ENCODE measurements at regions not wholly inside any gene's neighbourhood (a gene's known extent, or its start where the extent isn't known, plus 50 kb on each side); places are given as distances from the start of the nearest gene placed in this dataset.

DNA sequence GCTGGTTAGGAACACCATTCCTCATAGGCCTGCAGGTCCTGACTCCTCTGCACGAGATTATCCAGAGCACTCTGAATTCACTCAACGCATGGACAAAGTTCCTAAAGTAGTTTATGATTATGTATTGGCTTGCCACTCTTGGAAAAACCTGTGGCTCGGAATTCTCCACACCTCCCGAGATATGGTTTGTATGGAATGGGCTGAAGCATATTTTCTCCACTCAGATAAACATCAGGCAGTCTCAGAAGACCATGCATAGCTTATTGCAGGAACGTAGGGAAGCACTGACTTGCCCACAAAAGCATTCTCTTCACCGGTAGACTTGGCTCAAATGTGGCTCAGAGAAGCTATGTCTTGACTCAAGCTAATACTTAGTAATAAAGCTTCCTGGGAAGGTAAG lies 338.6 kb upstream of the NFE2L3 start:
- H3K36me3 Mint-ChIP-seq (ENCODE audit: low read depth) = no peaks in the 10 kb centered on the region
- ATAC-seq (ENCODE audit: poor library complexity) = no peak

DNA sequence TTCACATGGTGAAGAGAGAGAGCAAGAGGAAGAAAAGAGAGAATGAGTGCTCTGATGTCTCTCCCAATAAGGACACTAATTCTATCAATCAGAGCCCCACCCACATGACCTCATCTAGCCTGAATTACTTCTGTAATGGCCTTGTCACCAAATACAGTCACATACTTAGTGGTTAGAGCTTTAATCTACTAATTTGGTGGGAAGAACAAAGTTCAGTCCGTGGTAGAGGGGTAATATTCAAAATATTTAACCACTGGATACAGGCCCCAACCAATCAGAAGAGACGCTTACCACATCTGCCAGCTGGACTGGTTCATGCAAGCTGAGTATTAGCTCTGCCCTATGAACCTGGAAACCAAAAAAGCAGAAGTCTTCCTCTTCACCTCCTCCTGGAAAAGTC lies 336.3 kb upstream of the NFE2L3 start:
- peaks cover 5% of the 10 kb centered on the region for H3K9me3 Mint-ChIP-seq
- ATAC-seq (ENCODE audit: poor library complexity) (no peak), DNase-seq (no peak)
- H3K27ac ChIP-seq (ENCODE audit: low read depth in 1 of 2, low read length in 2 of 2) = no peak overlapping the region
- intact Hi-C loops (cut with DNase I, micrococcal nuclease) = no loop called here
- H3K27ac Mint-ChIP-seq = no peak overlapping the region
- no peaks in the 10 kb centered on the region for H3K9me3 ChIP-seq (ENCODE audit: control insufficient read depth in 1 of 2, insufficient read depth in 1 of 2, low read length in 2 of 2)
- H3K4me1 ChIP-seq (ENCODE audit: insufficient read depth, low read length) = no peaks in the 10 kb centered on the region
- no peaks in the 10 kb centered on the region for H3K4me1 Mint-ChIP-seq (ENCODE audit: low read depth)
- no peaks in the 10 kb centered on the region for H3K36me3 Mint-ChIP-seq (ENCODE audit: low read depth)
- H3K4me3 Mint-ChIP-seq = no peak overlapping the region
- ChIA-PET POLR2A (no interaction called here), CTCF (no interaction called here)
- H3K27me3 Mint-ChIP-seq = peaks cover 46% of the 10 kb centered on the region
- TF ChIP-seq, protein P1, sequence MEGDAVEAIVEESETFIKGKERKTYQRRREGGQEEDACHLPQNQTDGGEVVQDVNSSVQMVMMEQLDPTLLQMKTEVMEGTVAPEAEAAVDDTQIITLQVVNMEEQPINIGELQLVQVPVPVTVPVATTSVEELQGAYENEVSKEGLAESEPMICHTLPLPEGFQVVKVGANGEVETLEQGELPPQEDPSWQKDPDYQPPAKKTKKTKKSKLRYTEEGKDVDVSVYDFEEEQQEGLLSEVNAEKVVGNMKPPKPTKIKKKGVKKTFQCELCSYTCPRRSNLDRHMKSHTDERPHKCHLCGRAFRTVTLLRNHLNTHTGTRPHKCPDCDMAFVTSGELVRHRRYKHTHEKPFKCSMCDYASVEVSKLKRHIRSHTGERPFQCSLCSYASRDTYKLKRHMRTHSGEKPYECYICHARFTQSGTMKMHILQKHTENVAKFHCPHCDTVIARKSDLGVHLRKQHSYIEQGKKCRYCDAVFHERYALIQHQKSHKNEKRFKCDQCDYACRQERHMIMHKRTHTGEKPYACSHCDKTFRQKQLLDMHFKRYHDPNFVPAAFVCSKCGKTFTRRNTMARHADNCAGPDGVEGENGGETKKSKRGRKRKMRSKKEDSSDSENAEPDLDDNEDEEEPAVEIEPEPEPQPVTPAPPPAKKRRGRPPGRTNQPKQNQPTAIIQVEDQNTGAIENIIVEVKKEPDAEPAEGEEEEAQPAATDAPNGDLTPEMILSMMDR (IDR thresholded peaks at IDR 0.05) = no peak
- H3K27me3 ChIP-seq (ENCODE audit: control insufficient read depth in 1 of 2, insufficient read depth in 2 of 2, low read length in 2 of 2) = peaks cover 5 to 17% of the 10 kb centered on the region in 2 experiments
- H3K4me3 ChIP-seq (ENCODE audit: low read length) = no peak overlapping the region
- H3K36me3 ChIP-seq (ENCODE audit: insufficient read depth, low read length) = no peaks in the 10 kb centered on the region

More for the DNA sequence above, 338.6 kb upstream of the NFE2L3 start:
- Mint-ChIP-seq H3K27me3 (peaks cover 28% of the 10 kb centered on the region), H3K27ac (no peak overlapping the region), H3K4me3 (no peak overlapping the region), H3K9me3 (peaks cover 5% of the 10 kb centered on the region), H3K4me1 (ENCODE audit: low read depth) (no peaks in the 10 kb centered on the region)
- DNase-seq = no peak
- intact Hi-C loops (cut with DNase I, micrococcal nuclease) = no loop called here
- H3K27ac ChIP-seq (ENCODE audit: low read depth in 1 of 2, low read length in 2 of 2) = no peak overlapping the region
- no peaks in the 10 kb centered on the region for H3K4me1 ChIP-seq (ENCODE audit: insufficient read depth, low read length)
- no peaks in the 10 kb centered on the region for H3K36me3 ChIP-seq (ENCODE audit: insufficient read depth, low read length)
- H3K27me3 ChIP-seq (ENCODE audit: control insufficient read depth in 1 of 2, insufficient read depth in 2 of 2, low read length in 2 of 2) = peaks cover 5 to 12% of the 10 kb centered on the region in 2 experiments
- POLR2A ChIA-PET = no interaction called here
- TF ChIP-seq, protein P1 (IDR thresholded peaks at IDR 0.05) = no peak
- H3K9me3 ChIP-seq (ENCODE audit: control insufficient read depth in 1 of 2, insufficient read depth in 1 of 2, low read length in 2 of 2) = no peaks in the 10 kb centered on the region
- no peak overlapping the region for H3K4me3 ChIP-seq (ENCODE audit: low read length)
- CTCF ChIA-PET = no interaction called here

DNA sequence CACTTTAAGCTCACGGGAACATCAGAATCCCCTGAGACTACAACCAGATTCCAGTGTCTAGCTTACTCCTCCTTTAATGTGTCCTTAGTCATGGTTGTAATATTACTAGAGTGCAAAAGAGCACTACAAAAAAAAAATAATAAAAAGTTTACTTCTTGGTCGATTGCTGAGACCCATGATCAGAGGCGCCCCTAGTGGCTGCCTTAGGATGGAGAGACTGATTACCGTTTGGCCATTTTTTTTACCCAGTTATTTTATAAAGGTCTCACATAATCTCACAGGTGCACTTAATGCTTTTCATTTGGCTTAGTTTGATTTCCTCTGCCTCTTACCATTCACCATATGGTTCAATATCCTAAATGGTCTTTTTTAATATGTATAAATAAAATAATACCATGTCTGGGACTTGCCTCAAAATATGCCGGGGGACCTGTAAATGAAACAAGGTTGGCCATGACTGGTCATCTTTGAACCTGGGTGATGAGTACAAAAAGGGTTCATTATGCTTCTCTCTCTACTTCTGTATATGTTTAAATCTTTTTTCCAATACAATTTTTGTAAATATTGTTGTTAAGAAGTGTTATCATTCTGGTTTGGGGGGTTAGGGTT lies 331.5 kb upstream of the NFE2L3 start:
- no peak overlapping the region for H3K4me3 ChIP-seq (ENCODE audit: low read length)
- H3K27ac Mint-ChIP-seq = no peak overlapping the region
- peaks cover 8 to 23% of the 10 kb centered on the region in 2 experiments for H3K27me3 ChIP-seq (ENCODE audit: control insufficient read depth in 1 of 2, insufficient read depth in 2 of 2, low read length in 2 of 2)
- peaks cover 5% of the 10 kb centered on the region for H3K9me3 Mint-ChIP-seq
- H3K27ac ChIP-seq (ENCODE audit: low read depth in 1 of 2, low read length in 2 of 2) = no peak overlapping the region
- POLR2A ChIA-PET = no interaction called here
- CTCF ChIA-PET = no interaction called here
- no peaks in the 10 kb centered on the region for H3K4me1 ChIP-seq (ENCODE audit: insufficient read depth, low read length)
- no peaks in the 10 kb centered on the region for H3K36me3 Mint-ChIP-seq (ENCODE audit: low read depth)
- no peak for ATAC-seq (ENCODE audit: poor library complexity)
- H3K4me1 Mint-ChIP-seq (ENCODE audit: low read depth) = no peaks in the 10 kb centered on the region
- no peaks in the 10 kb centered on the region for H3K36me3 ChIP-seq (ENCODE audit: insufficient read depth, low read length)
- no peak for DNase-seq
- intact Hi-C loops (cut with DNase I, micrococcal nuclease) = no loop called here
- H3K9me3 ChIP-seq (ENCODE audit: control insufficient read depth in 1 of 2, insufficient read depth in 1 of 2, low read length in 2 of 2) = no peaks in the 10 kb centered on the region
- TF ChIP-seq, protein P1 (IDR thresholded peaks at IDR 0.05) = no peak
- peaks cover 78% of the 10 kb centered on the region for H3K27me3 Mint-ChIP-seq
- H3K4me3 Mint-ChIP-seq = no peak overlapping the region
